ENCODE measurements at regions not wholly inside any gene's neighbourhood (a gene's known extent, or its start where the extent isn't known, plus 50 kb on each side); places are given as distances from the start of the nearest gene placed in this dataset.

- DNase-seq, result no peak
- TF ChIP-seq POLR2A (IDR thresholded peaks at IDR 0.05) (no peak), CTCF (IDR thresholded peaks at IDR 0.05) (no peak)
- intact Hi-C loops (cut with DNase I), result no loop called here
- Histone ChIP-seq H3K4me3 (no peak overlapping the region), H3K4me1 (replicated peaks in 1 of 2) (no peaks in the 10 kb centered on the region), H3K27me3 (no peaks in the 10 kb centered on the region), H3K27ac (no peak overlapping the region), H3K36me3 (replicated peaks in 1 of 2) (no peaks in the 10 kb centered on the region), H3K9me3 (replicated peaks in 1 of 3) (no peaks in the 10 kb centered on the region)
- WGBS, 4 donors, result 75 to 79% (median 77%) methylated on average over 5 to 6 of the region's 6 CpGs
Measured at GRCh38 chr15:58313810-58314592, 117.8 kb upstream of the LIPC start.

- Histone ChIP-seq H3K27me3 (no peaks in the 10 kb centered on the region), H3K4me3 (no peak overlapping the region), H3K9me3 (replicated peaks in 1 of 3) (no peaks in the 10 kb centered on the region), H3K4me1 (replicated peaks in 1 of 2) (no peaks in the 10 kb centered on the region), H3K27ac (peak overlapping the region in 1 of 5 donors; percentile 17), H3K36me3 (replicated peaks in 1 of 2) (no peaks in the 10 kb centered on the region)
- intact Hi-C loops (cut with DNase I), result no loop called here
- DNase-seq, result no peak
- WGBS, 4 donors, result 51 to 66% (median 62%) methylated on average over 4 of the region's 4 CpGs
- TF ChIP-seq CTCF (IDR thresholded peaks at IDR 0.05) (no peak), POLR2A (IDR thresholded peaks at IDR 0.05) (no peak)
Measured at GRCh38 chr15:58314593-58315216, 117.1 kb upstream of the LIPC start.

- WGBS, 4 donors, result 85 to 95% (median 89%) methylated on average over 6 of the region's 6 CpGs
- Histone ChIP-seq H3K9me3 (replicated peaks in 1 of 3) (no peaks in the 10 kb centered on the region), H3K36me3 (replicated peaks in 1 of 2) (no peaks in the 10 kb centered on the region), H3K27ac (no peak overlapping the region), H3K4me1 (replicated peaks in 1 of 2) (no peaks in the 10 kb centered on the region), H3K4me3 (no peak overlapping the region), H3K27me3 (no peaks in the 10 kb centered on the region)
- no peak for DNase-seq
- no peak for TF ChIP-seq CTCF (IDR thresholded peaks at IDR 0.05)
- no peak for TF ChIP-seq POLR2A (IDR thresholded peaks at IDR 0.05)
- intact Hi-C loops (cut with DNase I), result no loop called here
Measured at GRCh38 chr15:58318517-58318916, 113.3 kb upstream of the LIPC start.

GRCh38 chr15:58321034-58321433 lies 110.8 kb upstream of the LIPC start:
- DNase-seq, result no peak
- no peak overlapping the region for H3K4me3 ChIP-seq
- no peak for TF ChIP-seq CTCF (IDR thresholded peaks at IDR 0.05)
- no peak for TF ChIP-seq POLR2A (IDR thresholded peaks at IDR 0.05)
- WGBS, 4 donors, result 82 to 95% (median 92%) methylated on average over 2 of the region's 2 CpGs
- H3K27ac ChIP-seq, result no peak overlapping the region
- no peaks in the 10 kb centered on the region for H3K4me1 ChIP-seq (replicated peaks in 1 of 2)
- H3K27me3 ChIP-seq, result no peaks in the 10 kb centered on the region
- intact Hi-C loops (cut with DNase I), result no loop called here
- H3K36me3 ChIP-seq (replicated peaks in 1 of 2), result no peaks in the 10 kb centered on the region
- H3K9me3 ChIP-seq (replicated peaks in 1 of 3), result no peaks in the 10 kb centered on the region
